HPDE6-E6E7 (cell line): ENCODE measurements at regions not wholly inside any gene's neighbourhood (a gene's known extent, or its start where the extent isn't known, plus 50 kb on each side); places are given as distances from the start of the nearest gene placed in this dataset.

Source experiments
- DNase-seq: peaks from one replicate; pipeline ENCODE4 v3.0.0; 2011; ENCODE audit warnings: missing footprints; ENCODE audit errors: extremely low spot score

- DNase-seq: no peak
Observed at GRCh38 chr6:88349511-88349910, 183.4 kb upstream of the CNR1 start.

GRCh38 chr6:88342336-88342735, 176.2 kb upstream of the CNR1 start:
- DNase-seq: no peak

GRCh38 chr6:88339761-88340160, 173.6 kb upstream of the CNR1 start:
- DNase-seq: no peak

- no peak for DNase-seq
Observed at GRCh38 chr6:88321306-88321705, 155.2 kb upstream of the CNR1 start.

GRCh38 chr6:88311561-88311960, 145.4 kb upstream of the CNR1 start:
- DNase-seq: no peak

GRCh38 chr6:88304520-88304919, 138.4 kb upstream of the CNR1 start:
- DNase-seq: no peak

- no peak for DNase-seq
Observed at GRCh38 chr6:88302769-88303225, 136.7 kb upstream of the CNR1 start.

- no peak for DNase-seq
Observed at GRCh38 chr6:88301888-88302768, 136.0 kb upstream of the CNR1 start.

- no peak for DNase-seq
Observed at GRCh38 chr6:88301256-88301655, 135.1 kb upstream of the CNR1 start.

GRCh38 chr6:88298066-88298845, 132.1 kb upstream of the CNR1 start:
- no peak for DNase-seq

GRCh38 chr6:88296694-88297093, 130.5 kb upstream of the CNR1 start:
- no peak for DNase-seq

- DNase-seq: no peak
Observed at GRCh38 chr6:88295663-88296062, 129.5 kb upstream of the CNR1 start.

- no peak for DNase-seq
Observed at GRCh38 chr6:88294702-88295101, 128.6 kb upstream of the CNR1 start.

- no peak for DNase-seq
Observed at GRCh38 chr6:88290411-88290810, 124.3 kb upstream of the CNR1 start.

- no peak for DNase-seq
Observed at GRCh38 chr6:88287696-88288095, 121.5 kb upstream of the CNR1 start.

- no peak for DNase-seq
Observed at GRCh38 chr6:88276331-88276730, 110.2 kb upstream of the CNR1 start.

- DNase-seq: no peak
Observed at GRCh38 chr6:88268508-88268907, 102.4 kb upstream of the CNR1 start.

- no peak for DNase-seq
Observed at GRCh38 chr6:88266126-88266525, 100.0 kb upstream of the CNR1 start.

GRCh38 chr6:88263591-88263990, 97.4 kb upstream of the CNR1 start:
- no peak for DNase-seq

GRCh38 chr6:88262332-88262731, 96.2 kb upstream of the CNR1 start:
- DNase-seq: no peak

- no peak for DNase-seq
Observed at GRCh38 chr6:88251301-88251700, 85.2 kb upstream of the CNR1 start.

GRCh38 chr6:88248709-88249321, 82.7 kb upstream of the CNR1 start:
- no peak for DNase-seq
